GM18508 (cell line): ENCODE measurements at regions not wholly inside any gene's neighbourhood (a gene's known extent, or its start where the extent isn't known, plus 50 kb on each side); places are given as distances from the start of the nearest gene placed in this dataset.

Experiments used
- ATAC-seq: cut with Tn5 transposase; IDR thresholded peaks from one replicate; pipeline ENCODE4 v1.9.1; 2021; ENCODE audit warnings: moderate number of reproducible peaks; ENCODE audit not compliant: insufficient read depth, unreplicated experiment

DNA sequence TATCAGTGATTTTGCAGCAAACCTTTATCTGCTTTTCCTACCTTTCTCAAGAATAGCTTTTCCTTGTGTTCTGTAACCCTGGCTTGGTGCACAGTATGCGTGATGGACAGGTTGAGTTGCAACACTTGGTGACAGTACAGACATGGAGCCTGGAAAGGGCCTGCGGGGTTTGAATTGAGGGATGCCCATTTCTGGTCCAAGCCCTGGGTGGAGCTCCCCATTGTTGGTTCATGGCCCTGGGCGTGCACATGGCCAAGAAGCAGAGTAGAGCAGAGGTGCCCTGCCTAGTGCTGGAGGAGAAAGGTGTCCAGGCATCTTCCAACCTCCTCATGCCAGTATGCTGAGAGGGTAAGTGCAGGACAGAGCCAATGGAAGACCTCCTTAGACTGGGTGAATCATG, 106.6 kb upstream of the MKLN1 start:
- no peak for ATAC-seq

DNA sequence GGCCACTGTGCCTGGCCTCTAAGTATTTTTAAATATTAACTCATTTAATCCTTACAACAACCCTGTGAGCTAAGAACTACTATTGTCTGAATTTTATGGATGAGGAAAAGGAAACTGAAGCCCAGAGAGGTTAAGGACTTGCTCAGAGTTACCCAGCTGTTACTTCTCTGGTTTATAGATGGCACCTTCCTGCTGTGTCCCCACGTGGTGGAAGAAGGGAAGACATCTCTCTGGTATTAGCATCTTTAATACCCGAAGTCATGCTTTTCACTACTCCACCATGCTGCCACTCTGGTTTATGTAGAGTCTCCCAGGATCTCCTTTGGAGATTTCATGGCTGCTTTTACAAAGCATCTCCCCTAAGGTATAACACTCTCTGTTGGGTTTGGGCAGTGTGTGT, 105.5 kb upstream of the MKLN1 start:
- no peak for ATAC-seq

DNA sequence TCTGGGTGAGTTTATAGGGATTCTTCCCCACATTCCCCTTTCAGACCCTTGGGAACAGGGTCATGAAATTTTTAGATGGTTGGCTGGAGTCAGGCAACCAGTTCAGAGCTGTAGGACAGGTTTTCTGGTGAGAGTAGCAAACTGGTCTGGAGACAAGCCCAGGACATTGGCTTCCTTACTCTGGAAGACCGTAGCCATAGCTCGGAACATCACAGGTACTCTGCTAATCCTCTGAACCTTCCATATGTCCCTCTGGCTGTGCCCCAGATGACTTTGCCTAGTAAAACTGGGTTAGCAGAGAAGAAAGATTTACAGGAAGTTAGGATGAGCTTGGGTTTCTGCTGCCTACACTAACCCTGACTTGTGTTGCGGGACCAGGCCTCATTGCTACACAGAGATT, 104.5 kb upstream of the MKLN1 start:
- no peak for ATAC-seq

DNA sequence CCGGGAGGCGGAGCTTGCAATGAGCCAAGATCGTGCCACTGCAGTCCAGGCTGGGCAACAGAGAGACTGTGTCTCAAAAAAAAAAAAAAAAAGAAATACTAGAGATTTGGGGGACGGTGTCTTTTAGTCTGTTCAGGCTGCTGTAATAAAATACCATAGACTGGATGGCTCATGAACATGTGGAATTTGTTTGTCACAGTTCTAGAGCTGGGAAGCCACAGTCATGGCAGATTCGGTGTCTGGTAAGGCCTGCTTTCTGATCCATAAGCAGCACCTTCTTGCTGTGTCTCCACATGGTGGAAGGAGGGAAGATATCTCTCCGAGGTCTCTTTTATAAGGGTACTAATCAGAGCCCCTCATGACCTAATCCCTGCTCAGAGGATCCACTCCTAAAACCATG, 102.7 kb upstream of the MKLN1 start:
- ATAC-seq: no peak

DNA sequence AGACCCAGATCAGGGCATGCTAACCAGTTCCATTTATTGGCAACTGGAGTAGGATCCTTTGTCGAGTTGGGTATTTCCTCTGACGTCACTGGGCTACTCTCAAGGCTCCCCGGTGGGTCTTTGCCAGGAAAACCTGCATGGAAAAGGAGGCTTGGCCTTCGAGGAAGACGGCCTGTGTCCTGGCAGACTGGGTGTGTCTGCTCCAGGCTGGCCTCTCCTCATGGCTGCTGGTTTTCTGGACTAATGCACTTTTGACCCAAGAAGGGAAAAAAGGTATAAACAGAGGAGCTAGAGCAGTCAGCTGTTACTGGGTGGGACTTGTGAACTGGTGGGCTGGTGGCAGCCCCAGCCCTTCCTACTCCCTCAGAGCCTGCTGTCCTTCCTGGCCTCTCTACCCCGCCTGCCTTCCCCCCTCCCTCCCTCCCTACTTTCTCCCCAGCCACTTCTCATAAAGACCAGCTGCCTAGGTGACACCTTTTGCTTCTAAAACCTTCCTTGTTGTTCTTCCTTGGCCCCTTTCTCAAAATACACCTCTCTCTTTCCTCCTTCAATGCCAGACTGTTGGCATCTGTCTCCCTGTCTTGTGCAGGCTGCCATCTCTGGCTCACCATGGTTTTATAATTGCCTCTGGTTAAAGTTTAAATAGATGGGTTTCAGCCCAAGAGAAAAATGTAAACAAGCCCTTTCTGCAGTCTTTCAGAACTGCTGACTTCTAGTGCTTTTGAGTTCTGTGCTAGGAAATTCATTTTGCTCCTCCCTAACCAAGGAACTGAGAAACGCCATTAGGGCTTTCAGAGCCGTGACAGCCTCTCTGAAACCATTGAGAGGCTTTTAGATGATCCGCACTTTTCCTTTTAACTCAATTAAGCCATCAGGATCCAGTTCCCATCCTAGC, 101.8 kb upstream of the MKLN1 start:
- ATAC-seq: no peak

DNA sequence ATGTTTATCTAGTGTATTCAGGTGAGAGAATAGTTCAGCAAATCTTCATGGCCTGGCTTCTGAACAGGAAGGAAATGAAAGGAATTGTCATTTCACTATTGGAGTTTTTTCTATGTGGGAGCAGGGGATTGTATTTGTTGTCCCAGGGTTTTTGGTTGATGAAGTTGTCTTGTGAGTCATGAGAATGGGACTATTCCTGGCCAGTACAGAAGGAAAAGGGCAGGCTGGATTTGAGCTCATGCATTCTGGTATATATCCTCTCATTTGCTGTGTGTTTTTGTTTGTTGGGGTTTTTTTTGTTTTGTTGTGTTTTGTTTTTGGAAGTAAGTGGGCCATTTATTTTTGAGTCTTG, 101.2 kb upstream of the MKLN1 start:
- ATAC-seq: no peak

DNA sequence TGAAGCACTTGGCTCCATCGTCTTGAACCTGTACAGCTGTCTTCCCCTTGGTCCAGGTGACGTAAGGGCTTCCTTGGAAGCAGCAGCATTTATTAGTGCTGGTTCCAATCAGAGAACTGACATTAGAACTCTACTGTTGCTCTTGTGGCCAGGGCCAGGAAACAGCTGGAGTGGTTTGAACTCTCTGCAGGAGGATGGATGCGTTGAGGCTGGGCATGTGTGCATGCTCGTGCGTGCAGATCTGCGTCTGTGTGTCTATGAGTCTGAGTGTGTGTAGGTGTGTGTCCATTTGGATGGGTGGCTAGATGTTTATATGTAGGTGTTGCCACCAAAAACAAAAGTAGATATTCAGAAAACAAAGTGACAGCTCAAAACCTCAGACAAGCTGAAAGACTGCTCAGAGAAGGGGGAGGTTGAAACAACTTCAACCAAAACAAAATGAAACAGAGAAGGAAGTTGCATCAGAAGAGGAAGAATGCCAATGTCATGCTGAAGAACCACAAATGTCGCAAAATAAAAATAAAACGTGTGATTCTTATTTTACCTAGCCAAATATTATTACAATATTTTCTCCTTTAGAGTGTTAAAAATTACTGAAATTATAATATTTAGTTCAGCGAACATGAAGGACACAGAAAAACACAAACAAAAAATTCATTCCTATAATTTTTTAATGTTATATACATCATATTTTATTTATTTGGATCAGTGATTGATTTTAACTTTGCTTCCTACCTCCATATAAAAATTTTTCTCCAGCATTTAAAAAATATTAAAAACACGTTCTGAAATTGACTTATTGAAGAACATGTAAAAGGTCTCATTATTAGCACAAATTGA, 96.1 kb upstream of the MKLN1 start:
- ATAC-seq: no peak

DNA sequence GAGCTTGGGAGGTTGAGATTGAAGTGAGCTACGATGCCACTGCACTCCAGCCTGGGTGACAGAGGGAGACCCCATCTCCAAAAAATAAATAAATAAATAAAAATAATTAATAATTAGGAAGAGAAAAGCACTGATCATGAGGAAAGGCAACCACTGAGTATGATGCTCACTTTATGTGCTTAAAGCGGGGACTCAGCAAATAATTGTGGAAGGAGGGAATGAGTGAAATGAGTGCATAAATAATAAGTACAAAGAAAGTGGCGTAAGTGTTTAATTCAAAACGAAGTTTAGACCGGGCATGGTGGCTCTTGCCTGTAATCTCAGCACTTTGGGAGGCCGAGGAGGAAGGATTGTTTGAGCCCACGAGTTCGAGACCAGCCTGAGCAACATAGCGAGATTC, 94.9 kb upstream of the MKLN1 start:
- ATAC-seq: no peak

DNA sequence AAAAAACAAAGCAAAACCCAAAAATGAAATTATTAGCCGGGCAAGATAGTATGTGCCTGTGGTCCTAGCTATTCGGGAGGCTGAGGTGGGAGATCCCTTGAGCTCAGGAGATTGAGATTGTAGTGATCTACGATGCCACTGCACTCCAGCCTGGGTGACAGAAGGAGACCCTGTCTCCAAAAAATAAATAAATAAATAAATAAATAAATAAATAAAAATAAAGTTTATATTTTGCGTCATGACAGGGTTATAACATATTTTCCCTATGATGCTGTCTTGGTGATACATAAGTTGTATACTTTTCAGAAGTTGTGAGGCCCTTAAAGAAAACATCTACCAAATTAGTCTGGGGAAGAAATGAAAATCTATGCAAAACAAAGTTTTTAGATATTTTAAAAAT, 94.5 kb upstream of the MKLN1 start:
- no peak for ATAC-seq

DNA sequence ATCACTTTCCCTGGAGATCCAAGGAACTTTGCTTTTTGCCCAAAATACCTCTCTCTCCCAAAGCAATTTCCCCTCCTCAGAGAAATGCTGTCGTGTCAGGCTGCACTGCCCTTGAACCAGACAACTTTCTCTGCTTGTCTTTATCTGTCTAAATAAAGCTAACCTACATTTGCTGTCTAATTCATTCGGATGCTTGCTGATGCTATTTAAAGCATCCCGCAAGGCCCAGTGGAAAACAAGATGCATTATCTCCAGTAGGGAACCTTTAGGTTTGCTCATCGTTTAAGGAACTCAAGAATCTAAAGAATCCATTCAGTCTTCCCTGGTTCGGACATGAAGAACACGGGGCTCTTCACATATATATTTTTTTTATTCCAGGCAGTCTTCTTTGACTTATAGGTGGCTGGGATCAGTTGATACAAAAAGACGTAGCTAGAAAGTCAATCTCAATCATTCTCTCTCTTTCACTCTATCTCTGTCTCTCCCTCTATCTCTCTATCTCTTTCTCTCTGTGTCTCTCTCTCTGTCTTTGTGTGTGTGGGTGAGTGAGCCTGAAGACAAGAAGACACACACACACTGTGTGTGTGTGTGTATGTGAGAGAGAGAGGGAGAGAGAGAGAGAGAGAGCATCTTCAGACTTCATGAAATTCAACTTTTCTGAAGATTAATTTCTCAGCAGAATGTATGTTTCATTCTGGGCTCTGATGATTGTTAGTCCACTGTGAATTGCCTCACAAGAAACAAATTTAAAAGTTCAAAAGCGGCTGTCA, 92.8 kb upstream of the MKLN1 start:
- ATAC-seq: no peak

DNA sequence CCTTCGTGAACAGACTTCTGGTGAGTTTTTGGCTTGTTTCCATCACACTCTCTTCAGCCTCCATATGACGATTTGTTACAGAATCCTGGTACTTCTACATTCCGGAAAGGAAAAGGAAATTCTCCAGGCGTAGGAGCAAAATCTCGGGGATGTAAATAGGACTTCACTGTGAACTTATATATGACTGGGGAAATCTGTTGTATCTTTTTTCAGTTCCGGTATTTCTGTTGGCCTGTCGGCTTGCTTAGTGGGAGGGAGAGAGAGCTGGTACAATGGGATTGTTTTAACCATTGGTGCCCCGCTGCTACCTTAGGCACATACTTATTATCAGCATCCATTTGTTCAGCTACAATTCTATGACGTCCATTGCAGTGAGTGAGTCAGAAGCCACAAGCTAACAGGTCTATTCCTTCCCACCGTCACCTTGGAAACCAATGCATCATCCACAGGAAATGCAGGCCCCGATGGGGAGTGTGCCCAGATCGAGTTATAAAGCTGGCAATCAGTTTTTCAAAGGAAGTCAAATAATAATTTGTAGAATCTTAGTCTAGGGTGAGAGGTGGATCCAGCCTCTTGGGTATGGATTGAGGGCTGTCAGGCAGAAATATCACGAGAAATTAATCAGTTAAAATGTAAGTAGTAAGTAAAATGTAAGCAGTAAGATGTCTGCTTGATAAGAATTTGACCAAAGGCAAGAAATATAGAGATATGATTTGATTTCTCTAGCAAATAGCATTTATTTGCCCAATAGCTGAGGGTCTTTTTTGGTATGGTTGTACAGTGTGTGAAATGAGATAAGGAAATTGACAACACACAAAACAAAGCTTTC, 92.0 kb upstream of the MKLN1 start:
- no peak for ATAC-seq

DNA sequence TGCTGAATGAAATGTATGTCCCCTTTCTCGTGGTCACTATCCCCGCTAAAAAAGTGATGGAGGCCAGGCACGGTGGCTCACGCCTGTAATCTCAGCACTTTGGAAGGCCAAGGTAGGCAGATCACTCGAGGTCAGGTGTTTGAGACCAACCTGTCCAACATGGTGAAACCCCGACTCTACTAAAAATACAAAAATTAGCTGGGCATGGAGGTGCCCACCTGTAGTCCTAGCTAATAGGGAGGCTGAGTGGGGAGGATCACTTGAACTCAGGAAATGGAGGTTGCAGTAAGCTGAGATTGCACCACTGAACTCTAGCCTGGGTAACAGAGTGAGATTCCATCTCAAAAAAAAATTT, 91.4 kb upstream of the MKLN1 start:
- ATAC-seq: no peak

DNA sequence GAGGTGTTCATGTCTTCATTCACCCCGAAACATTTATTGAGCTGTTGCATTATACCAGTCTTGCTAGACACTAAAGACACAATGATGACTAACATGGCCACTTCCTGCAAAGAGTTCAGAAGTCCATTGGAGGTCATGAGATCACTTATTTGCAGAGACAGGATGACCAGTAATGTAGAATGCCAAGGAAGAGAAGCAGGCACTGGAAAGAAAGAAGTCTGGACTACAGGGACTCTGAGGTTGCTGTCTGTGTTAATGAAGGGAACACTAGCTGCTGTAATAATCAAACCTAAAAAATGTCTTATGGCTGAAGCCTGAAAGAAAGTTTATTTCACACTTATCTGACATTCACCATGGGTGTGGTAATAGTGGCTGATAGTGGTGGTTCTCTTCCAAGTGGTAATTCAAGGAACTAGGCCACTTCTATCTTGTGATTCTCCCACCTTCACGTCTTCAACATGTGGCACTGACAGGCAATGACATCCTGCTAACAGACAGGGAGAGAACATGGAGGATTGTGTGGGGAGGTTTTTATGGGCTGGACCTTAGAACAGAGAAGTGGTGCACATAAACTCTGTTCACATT, 89.2 kb upstream of the MKLN1 start:
- no peak for ATAC-seq

DNA sequence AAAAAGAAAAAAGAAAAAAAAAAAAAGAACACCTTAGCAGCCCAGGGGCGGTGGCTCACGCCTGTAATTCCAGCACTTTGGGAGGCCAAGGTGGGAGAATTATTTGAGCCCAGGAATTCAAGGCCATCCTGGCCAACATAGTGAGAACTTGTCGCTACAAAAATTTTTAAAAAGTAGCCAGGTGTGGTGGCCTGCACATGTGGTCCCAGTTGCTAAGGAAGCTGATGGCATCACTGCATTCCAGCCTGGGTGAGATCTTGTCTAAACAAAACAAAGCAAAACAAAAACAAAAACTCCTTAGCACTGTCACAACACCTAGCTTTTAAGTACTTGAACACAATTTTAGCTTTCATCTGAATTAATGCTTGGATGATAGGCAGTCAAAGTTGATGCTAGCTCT, 86.3 kb upstream of the MKLN1 start:
- no peak for ATAC-seq

DNA sequence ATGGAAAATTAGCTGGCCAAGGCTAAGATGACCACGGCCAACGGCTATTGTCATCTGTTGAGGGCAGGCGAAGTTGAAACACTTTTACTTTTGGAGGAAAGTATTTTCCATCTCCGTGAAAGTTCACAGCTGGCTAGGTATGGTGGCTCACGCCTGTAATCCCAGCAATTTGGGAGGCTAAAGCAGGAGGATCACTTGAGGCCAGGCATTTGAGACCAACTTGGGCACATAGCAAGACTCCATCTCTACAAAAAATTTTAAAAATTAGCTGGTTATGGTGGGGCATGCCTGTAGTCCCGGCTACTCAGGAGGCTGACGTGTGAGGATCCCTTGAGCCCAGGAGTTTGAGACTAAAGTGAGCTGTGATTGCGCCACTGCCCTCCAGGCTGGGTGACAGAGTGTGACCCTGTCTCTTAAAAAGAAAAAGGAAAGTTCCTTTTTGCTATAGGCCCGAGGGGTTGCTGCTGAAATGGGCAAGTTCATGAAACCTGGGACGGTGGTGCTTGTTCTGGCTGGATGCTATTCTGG, 85.5 kb upstream of the MKLN1 start:
- ATAC-seq: no peak

DNA sequence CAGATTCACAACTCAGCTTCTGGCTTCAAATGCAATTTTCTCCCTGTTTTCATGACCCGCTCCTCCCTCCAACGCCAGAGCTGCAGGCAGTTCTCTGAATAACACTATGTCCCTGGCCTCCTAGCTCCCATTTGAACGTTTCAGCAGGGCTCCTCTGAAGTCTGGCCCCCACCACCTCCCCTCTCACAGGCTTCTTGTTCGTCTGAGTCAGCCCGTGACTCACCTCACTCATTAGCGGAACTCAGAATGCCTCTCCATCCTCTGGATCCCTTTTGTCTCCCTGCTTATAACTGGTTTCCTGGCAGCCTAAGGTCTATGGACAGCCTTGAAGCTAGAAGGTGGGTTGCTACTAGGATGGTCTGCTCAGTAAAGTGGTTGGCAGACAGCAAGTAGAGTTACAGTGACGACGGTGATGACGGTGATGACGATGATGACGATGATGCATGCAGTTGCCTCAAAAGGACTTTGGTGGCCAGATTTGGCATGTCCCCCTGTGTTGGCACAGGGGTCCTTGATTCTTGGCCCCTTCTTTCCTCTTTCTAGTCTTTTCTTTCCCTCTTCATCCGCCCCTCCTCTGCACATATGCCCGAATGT, 83.3 kb upstream of the MKLN1 start:
- ATAC-seq: no peak

DNA sequence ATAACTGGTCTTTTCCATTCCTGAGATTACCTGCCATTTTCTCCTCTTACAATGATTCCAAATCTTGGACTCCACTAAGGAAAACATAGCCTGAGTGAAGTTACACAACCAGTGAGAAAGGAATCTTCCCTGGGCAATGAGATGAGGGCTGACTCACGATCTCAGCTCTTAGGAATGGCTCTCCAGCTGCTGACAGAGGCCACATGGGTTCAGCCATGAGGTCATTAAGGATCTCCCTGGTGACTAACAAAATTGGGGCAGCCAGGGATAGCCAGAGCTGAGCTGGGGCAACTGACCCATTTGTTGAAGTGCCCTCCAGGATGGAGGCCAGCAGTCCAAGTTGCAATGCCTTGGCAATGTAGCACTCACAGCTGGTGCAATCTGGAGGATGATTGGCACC, 78.7 kb upstream of the MKLN1 start:
- ATAC-seq: no peak

DNA sequence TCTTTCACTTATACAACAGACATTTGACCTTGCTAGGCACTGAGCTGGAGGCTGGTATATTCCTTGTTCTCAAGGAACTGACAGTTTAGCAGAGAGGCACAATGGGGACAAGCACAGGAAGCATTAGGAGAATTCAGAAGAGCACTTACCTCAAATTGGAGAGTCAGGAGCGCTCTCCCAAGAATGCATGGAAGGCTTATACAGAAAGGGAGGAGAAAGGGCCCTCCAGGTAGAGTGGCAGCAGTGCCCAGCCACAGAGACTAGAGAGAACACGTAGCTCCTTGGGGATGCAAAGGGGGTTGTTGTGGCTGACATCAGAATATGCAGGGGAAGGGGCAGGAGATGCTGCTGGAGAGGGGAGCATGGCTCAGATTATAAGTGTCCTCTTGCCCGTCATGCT, 78.2 kb upstream of the MKLN1 start:
- ATAC-seq: no peak

DNA sequence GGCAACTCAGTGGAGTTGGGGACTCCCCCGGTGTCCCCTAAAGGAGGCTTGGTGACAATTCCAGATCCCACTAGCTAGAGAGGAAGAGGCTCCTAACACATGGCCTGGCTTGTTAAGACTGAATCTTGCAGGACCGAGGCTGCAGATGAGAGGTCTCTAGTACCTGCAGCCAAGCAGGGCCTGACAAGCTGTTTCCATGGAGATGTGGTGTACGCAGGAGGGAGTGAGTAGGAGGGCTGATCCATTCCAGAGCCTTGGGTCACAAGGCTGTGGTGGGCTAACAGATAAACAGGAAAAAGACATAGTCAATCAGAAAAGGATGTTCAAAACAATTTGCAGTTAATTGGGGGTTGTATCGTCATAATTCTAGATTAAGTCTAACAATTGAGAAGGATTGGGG, 77.3 kb upstream of the MKLN1 start:
- ATAC-seq: no peak
